K562 (cell line): ENCODE measurements at regions not wholly inside any gene's neighbourhood (a gene's known extent, or its start where the extent isn't known, plus 50 kb on each side); places are given as distances from the start of the nearest gene placed in this dataset.

Experiments used
- ATAC-seq: fragments of 200-7000 bp; cut with Tn5 transposase; 3 replicates; pipeline ENCODE4 v1.9.1; 2020; ENCODE audit warnings: moderate library complexity
- BruUV-seq: library from RNA; stranded (reverse); fragments of 400-500 nt; replicated peaks from 2 replicates; lab custom pipeline; 2021; lab: Mats Ljungman, UMichigan
- CTCF ChIA-PET: fragments of 300-600 bp; formaldehyde crosslinking; extraction: SDS; loops from one replicate; lab custom pipeline; 2021; ENCODE audit warnings: low intra/inter-chr PET ratio; lab: Yijun Ruan, JAX
- POLR2A ChIA-PET: fragments of 300-600, 350-650 bp; sonication (Branson Sonifier 250); formaldehyde crosslinking; extraction: SDS; loops from one replicate; lab custom pipeline; 2021; ENCODE audit warnings: antibody characterized with exemption, inconsistent platforms; lab: Yijun Ruan, JAX
- DNase-seq, 4 experiments: peaks; one replicate each; pipeline versions ENCODE4 v3.0.0 to v3.0.0-alpha.2; 2011 to 2018; ENCODE audit warnings: low spot score in 3 of 4, mixed read lengths in 3 of 4; ENCODE audit errors: extremely low read depth in 1 of 4
- FAIRE-seq: peaks from 2 replicates; lab custom pipeline; 2011; peaks lifted over from hg19 to GRCh38; lab: Jason Lieb, UNC
- H2AFZ ChIP-seq: 2 replicates; pipeline ENCODE4 v1.6.0; 2011; ENCODE audit warnings: low read depth, low read length, control low read depth, inconsistent platforms
- H3K27ac ChIP-seq: fragments of 200-600 bp; 3 replicates; pipeline ENCODE4 v1.8.0; 2011; ENCODE audit warnings: low read depth, mild to moderate bottlenecking, control low read depth, inconsistent platforms, low read length, moderate library complexity, mixed read lengths; ENCODE audit errors: extremely low read depth
- H3K27me3 ChIP-seq, 2 experiments: fragments of 300-600 bp in 1 of 2; 2 replicates in 1 of 2; 3 replicates in 1 of 2; pipeline versions ENCODE4 v1.6.0 to v1.8.0; 2011; ENCODE audit warnings: inconsistent platforms in 2 of 2, low read length in 2 of 2, mild to moderate bottlenecking in 1 of 2, mixed read lengths in 1 of 2, moderate library complexity in 1 of 2; ENCODE audit not compliant: control insufficient read depth in 2 of 2, insufficient read depth in 2 of 2
- H3K36me3 ChIP-seq: fragments of 300-600 bp; 3 replicates; pipeline ENCODE4 v1.8.0; 2011; ENCODE audit warnings: mild to moderate bottlenecking, low read length, inconsistent platforms; ENCODE audit not compliant: control insufficient read depth, insufficient read depth
- H3K4me1 ChIP-seq, 2 experiments: fragments of 200-600 bp in 1 of 2; replicated peaks in 1 of 2; 2 replicates in 1 of 2; 3 replicates in 1 of 2; pipeline versions ENCODE4 v1.5.1 to v1.8.0; 2011; ENCODE audit warnings: inconsistent platforms in 2 of 2, low read length in 2 of 2, mild to moderate bottlenecking in 1 of 2, mixed read lengths in 1 of 2, moderate library complexity in 1 of 2; ENCODE audit not compliant: control insufficient read depth in 2 of 2, insufficient read depth in 2 of 2
- H3K4me2 ChIP-seq: 2 replicates; pipeline ENCODE4 v1.6.1; 2011; ENCODE audit warnings: low read length, control low read depth, inconsistent platforms, mixed read lengths; ENCODE audit not compliant: insufficient read depth
- H3K4me3 ChIP-seq: fragments of 200-600 bp; sonication (generic), shearing (Covaris generic); 2 replicates; pipeline ENCODE4 v1.5.1; 2016; ENCODE audit warnings: control low read depth, inconsistent platforms
- H3K79me2 ChIP-seq: fragments of 200-600 bp; 3 replicates; pipeline ENCODE4 v1.8.0; 2011; ENCODE audit warnings: low read length, inconsistent platforms; ENCODE audit not compliant: control insufficient read depth, insufficient read depth
- H3K9ac ChIP-seq, 2 experiments: 2 replicates each; pipeline versions ENCODE4 v1.6.0 to v1.6.1; 2011; ENCODE audit warnings: low read depth in 2 of 2, low read length in 2 of 2, control low read depth in 1 of 2, inconsistent platforms in 1 of 2, mild to moderate bottlenecking in 1 of 2, mixed read lengths in 1 of 2; ENCODE audit not compliant: insufficient read depth in 1 of 2
- H3K9me1 ChIP-seq: one replicate; pipeline ENCODE4 v1.6.0; 2011; ENCODE audit warnings: inconsistent platforms, mild to moderate bottlenecking, low read length, moderate library complexity; ENCODE audit not compliant: control insufficient read depth, insufficient read depth
- H3K9me3 ChIP-seq: replicated peaks from 2 replicates; pipeline ENCODE4 v1.5.1; 2011; ENCODE audit warnings: low read depth, low read length, inconsistent platforms; ENCODE audit not compliant: control insufficient read depth, insufficient read depth
- H4K20me1 ChIP-seq: replicated peaks from 2 replicates; pipeline ENCODE4 v1.6.1; 2011; ENCODE audit warnings: low read length, inconsistent platforms, mixed read lengths; ENCODE audit not compliant: control insufficient read depth, insufficient read depth
- BCOR ChIP-seq: fragments of 450-650 bp; IDR thresholded peaks from 2 replicates; pipeline ENCODE4 v1.6.1; 2016
- ELK3 ChIP-seq: fragments of 450-650 bp; formaldehyde crosslinking; IDR thresholded peaks from 2 replicates; pipeline ENCODE4 v1.4.0; 2020; ENCODE audit warnings: mild to moderate bottlenecking
- FOSL1 ChIP-seq: fragments of 200-800 bp; sonication (Bioruptor generic); conservative IDR thresholded peaks from 2 replicates; pipeline ENCODE4 v1.6.1; 2016; ENCODE audit warnings: missing genetic modification characterization, missing compliant biosample characterization
- SMARCB1 ChIP-seq: IDR thresholded peaks from 2 replicates; pipeline ENCODE4 v1.6.1; 2011; ENCODE audit warnings: improper control_type of control experiment, low read depth; ENCODE audit not compliant: insufficient read length
- TCFL5 ChIP-seq: fragments of 250-450 bp; sonication (Bioruptor Pico); conservative IDR thresholded peaks from 2 replicates; pipeline ENCODE4 v1.6.1; 2021; ENCODE audit warnings: mild to moderate bottlenecking, moderate library complexity, matching md5 sums
- ZNF140 ChIP-seq: fragments of 250-450 bp; sonication (Bioruptor Pico); IDR thresholded peaks from 2 replicates; pipeline ENCODE4 v1.8.0; 2021; ENCODE audit warnings: moderate library complexity, mild to moderate bottlenecking, inconsistent platforms
- ZNF175 ChIP-seq: fragments of 200-800 bp; sonication (Bioruptor generic); IDR thresholded peaks from 2 replicates; pipeline ENCODE4 v1.6.1; 2016; ENCODE audit warnings: low read depth, mild to moderate bottlenecking, missing genetic modification characterization, missing compliant biosample characterization
- whole genome bisulfite sequencing: fragments of 100-300 bp; shearing (Covaris generic); methylation state at CpG from one replicate; pipeline ENCODE4 v1.1.6; 2016; ENCODE audit warnings: low coverage, mixed read lengths; ENCODE audit not compliant: insufficient coverage; ENCODE audit errors: missing lambda C conversion rate; 5-methylcytosine and 5-hydroxymethylcytosine counted together
- in situ Hi-C: fragments of 300-500 bp; cut with MboI; formaldehyde crosslinking; loops from 4 replicates; pipeline ENCODE4 v1.15.0; 2018; ENCODE audit warnings: inconsistent platforms, mixed read lengths
- intact Hi-C: fragments of 100-400 bp; cut with micrococcal nuclease; formaldehyde crosslinking; loops from 2 replicates; pipeline ENCODE4 v1.14.2; 2022
- TF ChIP-seq, protein P1 (sequence below): fragments of 250-450 bp; sonication (Bioruptor Pico); IDR thresholded peaks from 2 replicates; pipeline ENCODE4 v1.5.0; 2022; ENCODE audit warnings: mild to moderate bottlenecking
- TF ChIP-seq, protein P2 (sequence below): sonication (generic); IDR thresholded peaks from 2 replicates; pipeline ENCODE4 v1.6.1; 2016
- TF ChIP-seq, protein P3 (sequence below): sonication (generic); formaldehyde crosslinking; IDR thresholded peaks from 2 replicates; pipeline ENCODE4 v1.8.0; 2022; ENCODE audit warnings: mild to moderate bottlenecking, missing genetic modification reagents
- TF ChIP-seq, protein P4 (sequence below): fragments of 450-650 bp; IDR thresholded peaks from 2 replicates; pipeline ENCODE4 v1.6.1; 2017; ENCODE audit warnings: antibody characterized with exemption, mild to moderate bottlenecking

DNA sequence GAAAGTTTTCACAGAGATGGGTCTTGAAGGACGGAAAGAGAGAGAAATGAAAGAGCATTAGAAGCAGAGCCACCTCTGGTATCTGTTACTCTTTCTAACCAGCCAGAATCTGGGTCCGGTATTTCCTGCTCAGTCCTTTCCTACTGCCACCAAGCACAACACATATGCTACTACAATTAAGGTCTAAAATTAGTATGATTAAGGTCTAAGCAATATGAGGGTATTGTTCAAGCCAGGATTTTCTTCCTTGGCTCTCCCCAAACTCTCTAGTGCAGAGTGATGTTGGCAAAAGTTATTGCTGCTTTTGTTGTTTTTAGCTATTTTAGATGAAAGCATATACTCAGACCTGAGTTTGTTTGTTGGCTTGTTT lies 59.2 kb upstream of the EED start:
- H3K27ac ChIP-seq: peak overlapping the region; percentile 3; the same call in 2 of the 3 replicates
- no TSS peak for BruUV-seq

More for the DNA sequence above, 59.2 kb upstream of the EED start:
- in situ Hi-C loops: no loop called here
- Histone ChIP-seq H4K20me1 (no peaks in the 10 kb centered on the region), H3K9ac (peak overlapping the region in 1 of 2 experiments; percentile 51; a peak in 1 of 4 replicates), H3K4me2 (no peak overlapping the region), H3K9me1 (no peaks in the 10 kb centered on the region), H2AFZ (peak overlapping the region; percentile 90), H3K9me3 (no peaks in the 10 kb centered on the region), H3K27me3 (no peaks in the 10 kb centered on the region), H3K4me3 (no peak overlapping the region), H3K4me1 (peaks cover 24 to 62% of the 10 kb centered on the region in 2 experiments), H3K79me2 (no peaks in the 10 kb centered on the region), H3K36me3 (no peaks in the 10 kb centered on the region)
- DNase-seq (no peak), ATAC-seq (no peak), FAIRE-seq (no peak)
- intact Hi-C loops: no loop called here
- WGBS: 35% methylated on average over 1 of the region's 2 CpGs
- ChIA-PET CTCF (no interaction called here), POLR2A (no interaction called here)
- TF ChIP-seq, protein P1, sequence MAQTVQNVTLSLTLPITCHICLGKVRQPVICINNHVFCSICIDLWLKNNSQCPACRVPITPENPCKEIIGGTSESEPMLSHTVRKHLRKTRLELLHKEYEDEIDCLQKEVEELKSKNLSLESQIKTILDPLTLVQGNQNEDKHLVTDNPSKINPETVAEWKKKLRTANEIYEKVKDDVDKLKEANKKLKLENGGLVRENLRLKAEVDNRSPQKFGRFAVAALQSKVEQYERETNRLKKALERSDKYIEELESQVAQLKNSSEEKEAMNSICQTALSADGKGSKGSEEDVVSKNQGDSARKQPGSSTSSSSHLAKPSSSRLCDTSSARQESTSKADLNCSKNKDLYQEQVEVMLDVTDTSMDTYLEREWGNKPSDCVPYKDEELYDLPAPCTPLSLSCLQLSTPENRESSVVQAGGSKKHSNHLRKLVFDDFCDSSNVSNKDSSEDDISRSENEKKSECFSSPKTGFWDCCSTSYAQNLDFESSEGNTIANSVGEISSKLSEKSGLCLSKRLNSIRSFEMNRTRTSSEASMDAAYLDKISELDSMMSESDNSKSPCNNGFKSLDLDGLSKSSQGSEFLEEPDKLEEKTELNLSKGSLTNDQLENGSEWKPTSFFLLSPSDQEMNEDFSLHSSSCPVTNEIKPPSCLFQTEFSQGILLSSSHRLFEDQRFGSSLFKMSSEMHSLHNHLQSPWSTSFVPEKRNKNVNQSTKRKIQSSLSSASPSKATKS (CRISPR knock-in tag): no peak
- TF ChIP-seq, protein P2, sequence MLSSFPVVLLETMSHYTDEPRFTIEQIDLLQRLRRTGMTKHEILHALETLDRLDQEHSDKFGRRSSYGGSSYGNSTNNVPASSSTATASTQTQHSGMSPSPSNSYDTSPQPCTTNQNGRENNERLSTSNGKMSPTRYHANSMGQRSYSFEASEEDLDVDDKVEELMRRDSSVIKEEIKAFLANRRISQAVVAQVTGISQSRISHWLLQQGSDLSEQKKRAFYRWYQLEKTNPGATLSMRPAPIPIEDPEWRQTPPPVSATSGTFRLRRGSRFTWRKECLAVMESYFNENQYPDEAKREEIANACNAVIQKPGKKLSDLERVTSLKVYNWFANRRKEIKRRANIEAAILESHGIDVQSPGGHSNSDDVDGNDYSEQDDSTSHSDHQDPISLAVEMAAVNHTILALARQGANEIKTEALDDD: 0 out of 2 replicates have a peak, but pooled peaks have one; percentile 10
- TF ChIP-seq ZNF140 (CRISPR knock-in tag): no peak
- TF ChIP-seq TCFL5 (CRISPR knock-in tag): no peak
- no peak for TF ChIP-seq ELK3 (CRISPR knock-in tag)
- no peak for TF ChIP-seq BCOR
- TF ChIP-seq ZNF175 (CRISPR knock-in tag): peak; percentile 53; the same call in 1 of the 2 replicates
- TF ChIP-seq FOSL1 (tag): no peak
- TF ChIP-seq, protein P3, sequence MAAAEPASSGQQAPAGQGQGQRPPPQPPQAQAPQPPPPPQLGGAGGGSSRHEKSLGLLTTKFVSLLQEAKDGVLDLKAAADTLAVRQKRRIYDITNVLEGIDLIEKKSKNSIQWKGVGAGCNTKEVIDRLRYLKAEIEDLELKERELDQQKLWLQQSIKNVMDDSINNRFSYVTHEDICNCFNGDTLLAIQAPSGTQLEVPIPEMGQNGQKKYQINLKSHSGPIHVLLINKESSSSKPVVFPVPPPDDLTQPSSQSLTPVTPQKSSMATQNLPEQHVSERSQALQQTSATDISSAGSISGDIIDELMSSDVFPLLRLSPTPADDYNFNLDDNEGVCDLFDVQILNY (CRISPR knock-in tag): no peak
- TF ChIP-seq, protein P4, sequence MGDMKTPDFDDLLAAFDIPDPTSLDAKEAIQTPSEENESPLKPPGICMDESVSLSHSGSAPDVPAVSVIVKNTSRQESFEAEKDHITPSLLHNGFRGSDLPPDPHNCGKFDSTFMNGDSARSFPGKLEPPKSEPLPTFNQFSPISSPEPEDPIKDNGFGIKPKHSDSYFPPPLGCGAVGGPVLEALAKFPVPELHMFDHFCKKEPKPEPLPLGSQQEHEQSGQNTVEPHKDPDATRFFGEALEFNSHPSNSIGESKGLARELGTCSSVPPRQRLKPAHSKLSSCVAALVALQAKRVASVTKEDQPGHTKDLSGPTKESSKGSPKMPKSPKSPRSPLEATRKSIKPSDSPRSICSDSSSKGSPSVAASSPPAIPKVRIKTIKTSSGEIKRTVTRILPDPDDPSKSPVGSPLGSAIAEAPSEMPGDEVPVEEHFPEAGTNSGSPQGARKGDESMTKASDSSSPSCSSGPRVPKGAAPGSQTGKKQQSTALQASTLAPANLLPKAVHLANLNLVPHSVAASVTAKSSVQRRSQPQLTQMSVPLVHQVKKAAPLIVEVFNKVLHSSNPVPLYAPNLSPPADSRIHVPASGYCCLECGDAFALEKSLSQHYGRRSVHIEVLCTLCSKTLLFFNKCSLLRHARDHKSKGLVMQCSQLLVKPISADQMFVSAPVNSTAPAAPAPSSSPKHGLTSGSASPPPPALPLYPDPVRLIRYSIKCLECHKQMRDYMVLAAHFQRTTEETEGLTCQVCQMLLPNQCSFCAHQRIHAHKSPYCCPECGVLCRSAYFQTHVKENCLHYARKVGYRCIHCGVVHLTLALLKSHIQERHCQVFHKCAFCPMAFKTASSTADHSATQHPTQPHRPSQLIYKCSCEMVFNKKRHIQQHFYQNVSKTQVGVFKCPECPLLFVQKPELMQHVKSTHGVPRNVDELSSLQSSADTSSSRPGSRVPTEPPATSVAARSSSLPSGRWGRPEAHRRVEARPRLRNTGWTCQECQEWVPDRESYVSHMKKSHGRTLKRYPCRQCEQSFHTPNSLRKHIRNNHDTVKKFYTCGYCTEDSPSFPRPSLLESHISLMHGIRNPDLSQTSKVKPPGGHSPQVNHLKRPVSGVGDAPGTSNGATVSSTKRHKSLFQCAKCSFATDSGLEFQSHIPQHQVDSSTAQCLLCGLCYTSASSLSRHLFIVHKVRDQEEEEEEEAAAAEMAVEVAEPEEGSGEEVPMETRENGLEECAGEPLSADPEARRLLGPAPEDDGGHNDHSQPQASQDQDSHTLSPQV: no peak
- TF ChIP-seq SMARCB1: no peak
